ENCODE measurements at regions not wholly inside any gene's neighbourhood (a gene's known extent, or its start where the extent isn't known, plus 50 kb on each side); places are given as distances from the start of the nearest gene placed in this dataset.

DNA sequence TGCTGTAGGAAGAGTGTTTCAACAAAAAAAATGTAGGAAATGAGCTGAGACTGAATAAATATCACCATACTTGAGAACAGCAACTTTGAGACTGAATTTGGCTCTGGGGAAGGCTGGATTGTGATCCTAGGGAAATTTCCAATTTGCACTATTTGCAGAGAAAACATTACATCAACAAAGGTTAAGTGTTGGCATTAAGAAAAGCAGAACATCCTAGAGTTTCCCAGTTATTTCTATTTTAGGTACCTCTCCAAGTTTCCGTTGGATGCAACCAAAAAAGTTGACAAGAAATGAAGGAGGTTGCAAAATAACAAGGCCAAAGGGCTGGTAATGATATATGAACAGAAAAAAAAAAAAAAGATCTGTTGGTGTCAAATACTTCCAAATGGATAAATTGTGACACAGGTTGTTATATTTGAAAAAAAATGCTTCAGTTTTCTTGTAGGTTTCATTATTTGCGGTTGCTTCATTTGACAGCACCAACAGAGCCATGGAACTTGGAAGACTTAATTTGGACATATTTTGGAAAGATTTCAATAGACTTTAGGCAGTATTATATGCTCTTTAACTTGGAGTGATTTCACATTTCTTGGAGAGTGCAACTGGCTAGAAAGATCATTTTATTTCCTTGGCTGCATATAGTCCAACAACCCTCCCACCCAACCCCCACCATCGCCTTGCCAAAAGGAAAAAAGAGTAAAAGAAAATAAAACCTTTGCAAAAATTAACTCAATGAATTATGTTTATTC is 230.8 kb downstream of the ZNF608 start:
- TF ChIP-seq, protein P1, sequence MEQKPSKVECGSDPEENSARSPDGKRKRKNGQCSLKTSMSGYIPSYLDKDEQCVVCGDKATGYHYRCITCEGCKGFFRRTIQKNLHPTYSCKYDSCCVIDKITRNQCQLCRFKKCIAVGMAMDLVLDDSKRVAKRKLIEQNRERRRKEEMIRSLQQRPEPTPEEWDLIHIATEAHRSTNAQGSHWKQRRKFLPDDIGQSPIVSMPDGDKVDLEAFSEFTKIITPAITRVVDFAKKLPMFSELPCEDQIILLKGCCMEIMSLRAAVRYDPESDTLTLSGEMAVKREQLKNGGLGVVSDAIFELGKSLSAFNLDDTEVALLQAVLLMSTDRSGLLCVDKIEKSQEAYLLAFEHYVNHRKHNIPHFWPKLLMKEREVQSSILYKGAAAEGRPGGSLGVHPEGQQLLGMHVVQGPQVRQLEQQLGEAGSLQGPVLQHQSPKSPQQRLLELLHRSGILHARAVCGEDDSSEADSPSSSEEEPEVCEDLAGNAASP (CRISPR knock-in tag; IDR thresholded peaks at IDR 0.05; ENCODE audit: borderline replicate concordance) = no peak
- TF ChIP-seq ZNF501 (CRISPR knock-in tag; IDR thresholded peaks at IDR 0.05) (no peak), NCOA5 (CRISPR knock-in tag; IDR thresholded peaks at IDR 0.05) (no peak), TCF7L2 (IDR thresholded peaks at IDR 0.05; ENCODE audit: low read depth, low read length) (no peak)
- TF ChIP-seq, protein P2, sequence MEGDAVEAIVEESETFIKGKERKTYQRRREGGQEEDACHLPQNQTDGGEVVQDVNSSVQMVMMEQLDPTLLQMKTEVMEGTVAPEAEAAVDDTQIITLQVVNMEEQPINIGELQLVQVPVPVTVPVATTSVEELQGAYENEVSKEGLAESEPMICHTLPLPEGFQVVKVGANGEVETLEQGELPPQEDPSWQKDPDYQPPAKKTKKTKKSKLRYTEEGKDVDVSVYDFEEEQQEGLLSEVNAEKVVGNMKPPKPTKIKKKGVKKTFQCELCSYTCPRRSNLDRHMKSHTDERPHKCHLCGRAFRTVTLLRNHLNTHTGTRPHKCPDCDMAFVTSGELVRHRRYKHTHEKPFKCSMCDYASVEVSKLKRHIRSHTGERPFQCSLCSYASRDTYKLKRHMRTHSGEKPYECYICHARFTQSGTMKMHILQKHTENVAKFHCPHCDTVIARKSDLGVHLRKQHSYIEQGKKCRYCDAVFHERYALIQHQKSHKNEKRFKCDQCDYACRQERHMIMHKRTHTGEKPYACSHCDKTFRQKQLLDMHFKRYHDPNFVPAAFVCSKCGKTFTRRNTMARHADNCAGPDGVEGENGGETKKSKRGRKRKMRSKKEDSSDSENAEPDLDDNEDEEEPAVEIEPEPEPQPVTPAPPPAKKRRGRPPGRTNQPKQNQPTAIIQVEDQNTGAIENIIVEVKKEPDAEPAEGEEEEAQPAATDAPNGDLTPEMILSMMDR (CRISPR knock-in tag; IDR thresholded peaks at IDR 0.05) = no peak
